Tibial artery (tissue), 4 donors: ENCODE measurements at regions not wholly inside any gene's neighbourhood (a gene's known extent, or its start where the extent isn't known, plus 50 kb on each side); places are given as distances from the start of the nearest gene placed in this dataset.

Experiments
- DNase-seq, 2 donors: peaks; one replicate each; pipeline ENCODE4 v3.0.0-alpha.2; 2019
- H3K27ac ChIP-seq, 2 donors: fragments of 200-600 bp; sonication (generic) in 1 of 2; 1 replicate in 1 of 2; 2 replicates in 1 of 2; pipeline ENCODE4 v1.5.1; 2018 to 2019; ENCODE audit warnings: mild to moderate bottlenecking in 1 of 2
- H3K27me3 ChIP-seq, 2 donors: fragments of 200-600 bp; sonication (generic) in 1 of 2; one replicate each; pipeline versions ENCODE4 v1.5.1 to v1.6.0; 2016 to 2019
- H3K36me3 ChIP-seq, 3 donors: fragments of 200-600 bp; sonication (generic) in 2 of 3; one replicate each; pipeline ENCODE4 v1.5.1; 2016 to 2019; ENCODE audit warnings: mild to moderate bottlenecking in 2 of 3
- H3K4me1 ChIP-seq, 4 donors: fragments of 200-600 bp; sonication (generic) in 2 of 4; 1 replicate in 3 of 4; 2 replicates in 1 of 4; pipeline ENCODE4 v1.5.1; 2016 to 2019
- H3K4me3 ChIP-seq, 2 donors: fragments of 200-600 bp; sonication (generic) in 1 of 2; 1 replicate in 1 of 2; 2 replicates in 1 of 2; pipeline ENCODE4 v1.5.1; 2018 to 2019; ENCODE audit warnings: mild to moderate bottlenecking in 2 of 2
- H3K9me3 ChIP-seq, 3 donors: fragments of 200-600 bp; sonication (generic) in 1 of 3; one replicate each; pipeline ENCODE4 v1.5.1; 2016 to 2019
- intact Hi-C: fragments of 100-400 bp; cut with DNase I; formaldehyde crosslinking; loops from one replicate; pipeline ENCODE4 v1.15.0; 2023; ENCODE audit warnings: low total_unique reads
- TF ChIP-seq, protein P1 (sequence below), 2 experiments: fragments of 200-600 bp in 1 of 2; fragments of 450-650 bp in 1 of 2; IDR thresholded peaks; one replicate each; pipeline ENCODE4 v1.5.1; 2017 to 2019; ENCODE audit warnings: antibody characterized with exemption in 2 of 2, mild to moderate bottlenecking in 1 of 2, moderate library complexity in 1 of 2

DNA sequence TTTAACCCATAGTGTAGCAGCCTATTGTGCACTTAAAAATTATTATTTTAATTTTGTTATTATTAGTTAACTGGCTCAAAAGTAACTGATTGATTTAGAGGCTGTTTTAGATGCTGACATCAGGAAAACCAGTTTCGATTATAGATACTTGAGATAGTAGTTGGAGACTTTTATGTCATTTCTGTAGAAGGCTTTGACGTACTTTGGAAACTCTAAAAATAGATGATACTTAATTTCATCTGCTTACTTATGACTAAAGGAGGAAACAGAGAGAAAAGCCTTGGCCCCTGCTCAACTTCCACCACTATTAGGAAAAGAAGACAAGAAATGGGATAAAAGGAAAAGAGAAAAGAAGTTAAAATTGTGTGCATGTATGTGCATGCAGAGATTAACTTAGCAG, 219.3 kb upstream of the HMGA2 start:
- no peak overlapping the region for H3K4me3 ChIP-seq
- DNase-seq = no peak
- TF ChIP-seq, protein P1, sequence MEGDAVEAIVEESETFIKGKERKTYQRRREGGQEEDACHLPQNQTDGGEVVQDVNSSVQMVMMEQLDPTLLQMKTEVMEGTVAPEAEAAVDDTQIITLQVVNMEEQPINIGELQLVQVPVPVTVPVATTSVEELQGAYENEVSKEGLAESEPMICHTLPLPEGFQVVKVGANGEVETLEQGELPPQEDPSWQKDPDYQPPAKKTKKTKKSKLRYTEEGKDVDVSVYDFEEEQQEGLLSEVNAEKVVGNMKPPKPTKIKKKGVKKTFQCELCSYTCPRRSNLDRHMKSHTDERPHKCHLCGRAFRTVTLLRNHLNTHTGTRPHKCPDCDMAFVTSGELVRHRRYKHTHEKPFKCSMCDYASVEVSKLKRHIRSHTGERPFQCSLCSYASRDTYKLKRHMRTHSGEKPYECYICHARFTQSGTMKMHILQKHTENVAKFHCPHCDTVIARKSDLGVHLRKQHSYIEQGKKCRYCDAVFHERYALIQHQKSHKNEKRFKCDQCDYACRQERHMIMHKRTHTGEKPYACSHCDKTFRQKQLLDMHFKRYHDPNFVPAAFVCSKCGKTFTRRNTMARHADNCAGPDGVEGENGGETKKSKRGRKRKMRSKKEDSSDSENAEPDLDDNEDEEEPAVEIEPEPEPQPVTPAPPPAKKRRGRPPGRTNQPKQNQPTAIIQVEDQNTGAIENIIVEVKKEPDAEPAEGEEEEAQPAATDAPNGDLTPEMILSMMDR (IDR thresholded peaks at IDR 0.05) = no peak
- no peak overlapping the region for H3K27ac ChIP-seq
- H3K36me3 ChIP-seq = no peaks in the 10 kb centered on the region
- H3K27me3 ChIP-seq = no peaks in the 10 kb centered on the region
- no peaks in the 10 kb centered on the region for H3K9me3 ChIP-seq
- intact Hi-C loops = no loop called here
- peaks cover 0 to 14% (median 7%) of the 10 kb centered on the region in 4 donors for H3K4me1 ChIP-seq

DNA sequence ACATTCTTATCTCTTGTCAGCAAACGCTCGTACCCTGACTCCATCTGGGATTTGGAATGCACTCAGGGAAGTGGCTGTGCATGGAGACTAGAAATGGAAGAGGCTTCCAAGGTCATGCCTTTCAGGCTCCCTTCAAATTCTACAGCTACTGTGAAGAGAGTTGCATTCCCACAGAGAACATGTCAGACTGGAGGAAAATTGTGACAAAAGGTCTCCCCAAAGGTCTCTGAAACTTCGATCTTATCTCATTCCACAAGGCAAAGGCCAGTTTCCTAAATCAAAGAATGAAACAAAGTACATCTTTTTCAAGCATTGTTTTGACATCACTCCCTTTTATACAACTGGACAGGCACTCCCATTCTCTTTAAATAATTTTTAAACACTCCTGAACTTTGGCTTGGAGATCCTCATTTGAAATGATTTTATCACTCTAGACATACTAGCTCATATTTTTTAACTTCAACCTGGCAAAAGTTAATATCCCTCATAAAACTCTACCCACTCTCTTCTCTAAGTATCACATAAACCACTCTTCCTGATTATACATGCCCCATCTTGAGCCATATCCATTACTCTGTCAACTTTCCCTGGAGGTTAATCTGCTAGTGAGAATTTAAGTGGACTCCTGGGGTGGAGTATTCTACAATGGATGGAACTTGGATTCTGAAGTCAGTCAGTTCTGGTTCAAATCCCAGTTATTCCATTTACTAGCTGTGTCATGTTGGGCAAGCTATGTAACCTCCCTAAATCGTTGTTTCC, 218.1 kb upstream of the HMGA2 start:
- no peaks in the 10 kb centered on the region for H3K36me3 ChIP-seq
- H3K9me3 ChIP-seq = no peaks in the 10 kb centered on the region
- TF ChIP-seq, protein P1 (IDR thresholded peaks at IDR 0.05) = no peak
- no peaks in the 10 kb centered on the region for H3K27me3 ChIP-seq
- no peak for DNase-seq
- intact Hi-C loops = no loop called here
- no peak overlapping the region for H3K4me3 ChIP-seq
- H3K27ac ChIP-seq = no peak overlapping the region
- H3K4me1 ChIP-seq = peaks cover 0 to 14% (median 7%) of the 10 kb centered on the region in 4 donors

DNA sequence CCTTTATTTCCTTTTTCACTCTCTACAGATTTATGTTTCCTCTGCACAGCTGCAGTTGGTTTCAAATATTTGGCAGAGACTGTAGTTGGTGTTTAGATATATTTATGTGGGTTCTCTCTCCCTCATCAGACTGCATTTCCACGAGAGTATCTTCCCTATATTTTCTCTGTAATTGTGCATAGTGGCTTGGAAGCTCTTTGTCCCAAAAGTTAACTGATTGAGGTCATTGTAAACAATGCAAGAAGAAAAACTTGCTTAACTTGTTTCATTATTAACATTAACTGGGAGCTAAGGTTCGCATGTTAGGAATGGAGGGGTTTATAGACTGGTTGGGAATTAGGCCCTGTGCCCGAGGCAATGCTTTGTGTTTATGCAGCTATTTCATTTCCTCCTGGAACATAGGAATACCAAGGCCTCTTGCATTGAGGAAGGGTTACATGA, 216.9 kb upstream of the HMGA2 start:
- Histone ChIP-seq H3K4me3 (no peak overlapping the region), H3K36me3 (no peaks in the 10 kb centered on the region), H3K4me1 (peaks cover 0 to 14% (median 7%) of the 10 kb centered on the region in 4 donors), H3K9me3 (no peaks in the 10 kb centered on the region), H3K27ac (no peak overlapping the region), H3K27me3 (no peaks in the 10 kb centered on the region)
- intact Hi-C loops = no loop called here
- DNase-seq = no peak
- TF ChIP-seq, protein P1 (IDR thresholded peaks at IDR 0.05) = no peak

DNA sequence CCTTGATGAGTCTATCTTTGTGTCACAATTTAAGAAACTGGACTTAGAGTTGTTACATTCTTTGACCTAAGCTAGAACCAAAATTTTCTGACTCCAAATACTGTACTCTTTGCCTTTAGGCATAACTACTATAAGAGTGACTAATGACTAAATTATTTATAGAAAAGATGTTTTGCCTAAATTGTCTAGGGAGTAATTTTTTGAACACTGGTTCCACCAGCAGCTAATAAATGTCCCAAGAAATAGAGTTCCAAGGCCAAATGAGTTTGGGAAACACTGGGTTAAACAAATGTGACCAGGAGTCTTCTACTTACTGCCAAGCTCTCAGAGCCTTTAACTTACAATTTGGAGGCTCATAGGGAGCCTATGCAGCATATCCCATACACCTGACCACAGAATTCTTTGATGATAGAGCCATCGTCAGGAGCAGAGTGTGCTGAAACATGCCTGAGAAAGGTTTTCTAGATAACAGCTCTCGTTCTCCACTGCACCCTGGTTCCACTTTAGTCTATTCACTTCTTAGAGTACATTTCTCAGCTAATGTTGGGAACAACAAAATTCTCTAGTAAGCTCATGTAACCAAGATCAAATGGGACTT, 215.9 kb upstream of the HMGA2 start:
- no peak for DNase-seq
- H3K36me3 ChIP-seq = no peaks in the 10 kb centered on the region
- no peaks in the 10 kb centered on the region for H3K27me3 ChIP-seq
- TF ChIP-seq, protein P1 (IDR thresholded peaks at IDR 0.05) = no peak
- intact Hi-C loops = no loop called here
- H3K4me3 ChIP-seq = no peak overlapping the region
- H3K27ac ChIP-seq = no peak overlapping the region
- no peaks in the 10 kb centered on the region for H3K9me3 ChIP-seq
- peaks cover 0 to 7% (median under 1%) of the 10 kb centered on the region in 4 donors for H3K4me1 ChIP-seq

DNA sequence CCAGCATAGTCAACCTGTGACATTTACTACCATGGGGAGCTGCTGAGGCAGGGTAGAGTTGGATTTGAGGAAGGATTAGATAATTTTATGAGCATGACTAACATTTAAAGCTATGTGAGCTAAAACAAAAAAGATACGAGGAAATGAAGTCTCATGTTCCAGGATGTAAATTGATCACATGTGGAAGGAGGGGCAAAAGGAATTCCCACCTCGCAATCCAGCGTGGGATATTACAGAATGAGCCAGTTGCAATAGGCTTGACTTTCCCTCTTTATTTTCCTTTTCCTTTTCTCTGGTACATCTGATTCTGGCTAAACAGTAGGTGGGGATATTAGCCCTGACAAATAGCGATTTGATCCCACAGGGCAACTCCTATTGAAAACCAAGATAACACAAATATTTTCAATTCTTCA, 214.9 kb upstream of the HMGA2 start:
- TF ChIP-seq, protein P1 (IDR thresholded peaks at IDR 0.05) = no peak
- DNase-seq = no peak
- Histone ChIP-seq H3K27ac (no peak overlapping the region), H3K4me3 (no peak overlapping the region), H3K27me3 (no peaks in the 10 kb centered on the region), H3K36me3 (no peaks in the 10 kb centered on the region), H3K9me3 (no peaks in the 10 kb centered on the region), H3K4me1 (no peaks in the 10 kb centered on the region)
- intact Hi-C loops = no loop called here
